COR-L47 (cell line): ENCODE measurements at regions not wholly inside any gene's neighbourhood (a gene's known extent, or its start where the extent isn't known, plus 50 kb on each side); places are given as distances from the start of the nearest gene placed in this dataset.
"Not testable (repeated sequence)": the region's sequence is repeated elsewhere in the genome, so short reads cannot be mapped to it uniquely, and the experiment has no call there.

ENCODE experiments used
- DNase-seq: peaks from one replicate; lab custom pipeline; 2025; lab: John Stamatoyannopoulos, UW

DNA sequence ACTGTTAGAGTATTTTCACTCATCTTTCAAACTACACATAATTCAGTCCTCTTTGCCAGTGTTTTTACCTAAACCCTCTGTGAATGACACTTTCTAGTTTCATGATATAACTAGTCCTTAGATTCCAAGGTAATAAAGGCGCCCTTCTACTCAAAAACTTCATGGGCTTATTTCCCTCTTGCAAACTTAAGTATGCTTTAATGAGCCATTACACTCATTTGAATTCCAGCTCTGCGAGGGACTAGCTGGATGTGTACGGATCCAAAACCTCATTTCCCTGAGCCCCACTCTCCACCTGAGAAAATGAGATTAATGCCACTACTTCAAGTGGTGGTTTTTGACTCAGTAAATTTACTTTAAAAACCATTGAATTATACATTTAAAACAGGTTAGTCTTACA, 141.1 kb downstream of the NDUFA12 start:
- no peak for DNase-seq

DNA sequence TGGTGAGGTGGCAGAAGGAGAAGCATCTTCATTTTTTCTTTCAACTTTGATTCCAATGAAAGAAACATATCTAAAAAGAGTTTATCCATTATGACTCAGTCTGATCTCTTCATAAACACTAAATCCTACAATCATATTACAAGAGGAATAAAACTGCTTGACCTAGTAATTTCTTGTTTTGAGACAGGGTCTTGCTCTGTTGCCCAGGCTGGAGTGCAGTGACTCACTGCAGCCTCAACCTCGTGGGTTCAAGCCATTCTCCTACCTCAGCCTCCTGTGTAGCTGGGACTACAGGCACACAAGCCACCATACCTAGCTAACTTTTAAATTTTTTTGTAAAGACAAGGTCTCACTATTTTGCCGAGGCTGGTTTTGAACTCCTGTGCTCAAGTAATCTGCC, 147.2 kb downstream of the NDUFA12 start:
- no peak for DNase-seq

- no peak for DNase-seq
Measured at GRCh38 chr12:94855853-94856252, 147.6 kb downstream of the NDUFA12 start.

GRCh38 chr12:94851396-94852028, 152.0 kb downstream of the NDUFA12 start:
- DNase-seq, result no peak

DNA sequence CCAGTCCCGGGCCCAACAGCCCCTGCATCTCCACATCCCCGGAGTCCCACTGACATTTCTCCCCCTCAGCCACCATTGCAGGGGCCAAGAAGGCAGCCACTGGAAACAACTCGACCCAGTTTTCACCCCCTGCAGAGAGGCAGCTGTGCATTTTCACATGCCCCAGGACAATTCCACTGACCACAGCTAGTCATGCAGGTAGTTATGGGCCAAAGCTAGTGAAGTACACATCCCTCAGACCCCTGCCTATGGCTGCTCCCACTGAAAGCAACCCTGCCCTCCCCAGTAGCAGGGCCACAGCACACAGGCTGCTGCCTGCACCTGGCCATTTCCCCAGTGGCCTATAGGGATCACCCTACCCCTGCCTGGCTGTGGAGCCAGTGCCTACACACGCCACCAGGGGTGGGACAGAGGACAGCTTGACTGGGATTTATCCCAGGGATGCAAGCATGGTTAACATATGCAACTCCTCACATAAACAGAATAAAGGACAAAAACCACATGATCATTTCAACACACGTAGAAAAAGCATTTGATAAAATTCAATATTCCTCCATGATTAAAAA, 154.0 kb downstream of the NDUFA12 start:
- no peak for DNase-seq

DNA sequence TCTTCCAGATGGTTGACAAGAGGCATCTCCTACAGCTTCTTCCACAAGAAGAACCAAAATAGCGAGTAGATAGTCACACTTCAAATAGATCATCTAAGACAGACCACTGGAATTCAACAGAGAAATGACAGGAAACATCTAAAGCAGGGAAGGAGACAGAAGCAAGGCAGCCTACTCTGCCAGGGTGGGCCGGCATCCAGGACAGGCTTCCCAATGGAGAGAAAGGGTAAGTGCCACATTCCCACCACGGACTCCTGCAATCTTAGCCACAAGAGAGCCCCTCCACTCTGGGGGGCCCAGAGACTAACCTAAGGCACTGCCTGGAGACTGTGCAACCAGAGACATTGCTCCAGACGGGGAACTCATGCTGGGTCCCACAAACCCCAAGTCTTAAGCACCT, 154.5 kb downstream of the NDUFA12 start:
- DNase-seq, result no peak

DNA sequence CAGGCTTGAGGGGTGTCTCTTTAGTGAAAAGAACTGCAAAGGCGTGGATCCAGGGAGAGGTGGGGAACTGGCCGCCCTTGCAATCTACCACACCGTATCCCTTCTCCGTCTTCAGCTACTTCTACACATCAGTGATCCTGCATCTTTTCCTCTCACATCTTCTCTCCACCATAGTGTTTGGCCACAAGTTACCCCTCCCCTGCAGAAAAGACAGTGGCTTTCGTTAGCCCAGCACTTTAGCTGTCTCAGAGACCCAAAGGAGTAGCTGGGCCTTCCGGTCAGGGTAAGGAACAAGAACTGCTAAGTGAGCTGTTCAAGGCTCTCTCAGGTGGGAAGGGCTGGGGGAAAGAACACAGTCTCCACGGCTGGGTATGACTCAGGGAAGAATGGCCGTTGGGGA, 158.4 kb downstream of the NDUFA12 start:
- DNase-seq, result no peak

- DNase-seq, result no peak
Measured at GRCh38 chr12:94844452-94844851, 159.0 kb downstream of the NDUFA12 start.

- no peak for DNase-seq
Measured at GRCh38 chr12:94841904-94842610, 161.4 kb downstream of the NDUFA12 start.

DNA sequence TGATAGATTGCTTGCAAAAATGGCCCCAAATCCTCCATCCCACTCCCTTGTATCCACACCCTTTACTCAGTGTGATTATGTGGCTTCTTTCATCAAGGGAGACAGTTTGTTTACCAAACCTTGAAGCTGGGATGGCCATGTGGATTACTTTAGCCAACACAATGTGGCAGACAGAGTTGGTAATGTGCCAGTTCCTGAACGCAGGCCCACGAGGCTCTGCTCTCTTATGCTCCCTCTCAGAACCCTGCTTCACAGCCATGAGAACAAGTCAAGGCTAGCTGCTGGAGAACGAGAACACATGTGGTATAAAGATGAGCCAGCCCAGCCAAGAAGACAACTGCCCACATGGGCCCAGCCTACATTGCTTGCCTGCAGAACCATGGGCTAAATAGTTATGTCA, 162.3 kb downstream of the NDUFA12 start:
- DNase-seq, result peak; percentile 44

DNA sequence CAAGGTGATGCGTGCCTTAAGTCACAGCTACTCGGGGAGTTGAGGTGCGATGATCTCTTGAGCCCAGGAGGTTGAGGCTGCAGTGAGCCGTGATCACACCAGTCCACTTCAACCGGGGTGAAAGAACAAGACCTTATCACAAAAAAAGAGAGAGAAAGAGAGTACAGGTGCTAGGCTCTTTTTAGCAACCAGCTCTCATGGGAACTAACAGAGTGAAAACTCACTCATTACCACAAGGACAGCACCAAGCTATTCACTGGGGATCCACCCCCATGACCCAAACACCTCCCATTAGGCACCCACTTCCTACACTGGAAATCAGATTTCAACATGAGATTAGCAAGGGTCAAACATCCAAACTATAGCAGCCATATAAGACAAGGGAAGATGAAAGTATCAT, 164.2 kb downstream of the NDUFA12 start:
- no peak for DNase-seq

GRCh38 chr12:94836952-94837670, 166.4 kb downstream of the NDUFA12 start:
- DNase-seq, result not testable (repeated sequence)

DNA sequence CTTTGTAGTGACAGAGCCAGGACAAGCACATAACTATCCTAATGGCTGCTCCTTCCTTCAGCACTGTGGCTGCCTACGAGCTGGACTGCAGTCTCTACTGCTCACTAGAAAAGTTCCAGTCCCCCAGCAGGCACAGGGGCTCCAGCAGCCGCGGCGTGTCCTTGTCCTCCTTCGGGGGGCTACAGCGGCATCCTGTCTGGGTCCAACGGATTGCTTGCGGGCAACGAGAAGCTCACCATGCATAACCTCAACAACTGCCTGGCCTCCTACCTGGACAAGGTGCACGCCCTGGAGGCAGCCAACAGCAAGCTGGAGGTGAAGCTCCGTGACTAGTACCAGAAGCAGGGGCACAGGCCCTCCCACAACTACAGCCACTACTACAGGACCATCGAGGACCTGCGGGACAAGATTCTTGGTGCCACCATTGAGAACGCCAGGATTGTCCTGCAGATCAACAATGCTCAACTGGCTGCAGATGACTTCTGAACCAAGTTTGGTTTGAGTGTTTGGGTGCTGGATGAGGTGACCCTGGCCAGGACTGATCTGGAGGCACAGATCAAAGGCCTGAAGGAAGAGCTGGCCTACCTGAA, 169.4 kb downstream of the NDUFA12 start:
- DNase-seq, result no peak

DNA sequence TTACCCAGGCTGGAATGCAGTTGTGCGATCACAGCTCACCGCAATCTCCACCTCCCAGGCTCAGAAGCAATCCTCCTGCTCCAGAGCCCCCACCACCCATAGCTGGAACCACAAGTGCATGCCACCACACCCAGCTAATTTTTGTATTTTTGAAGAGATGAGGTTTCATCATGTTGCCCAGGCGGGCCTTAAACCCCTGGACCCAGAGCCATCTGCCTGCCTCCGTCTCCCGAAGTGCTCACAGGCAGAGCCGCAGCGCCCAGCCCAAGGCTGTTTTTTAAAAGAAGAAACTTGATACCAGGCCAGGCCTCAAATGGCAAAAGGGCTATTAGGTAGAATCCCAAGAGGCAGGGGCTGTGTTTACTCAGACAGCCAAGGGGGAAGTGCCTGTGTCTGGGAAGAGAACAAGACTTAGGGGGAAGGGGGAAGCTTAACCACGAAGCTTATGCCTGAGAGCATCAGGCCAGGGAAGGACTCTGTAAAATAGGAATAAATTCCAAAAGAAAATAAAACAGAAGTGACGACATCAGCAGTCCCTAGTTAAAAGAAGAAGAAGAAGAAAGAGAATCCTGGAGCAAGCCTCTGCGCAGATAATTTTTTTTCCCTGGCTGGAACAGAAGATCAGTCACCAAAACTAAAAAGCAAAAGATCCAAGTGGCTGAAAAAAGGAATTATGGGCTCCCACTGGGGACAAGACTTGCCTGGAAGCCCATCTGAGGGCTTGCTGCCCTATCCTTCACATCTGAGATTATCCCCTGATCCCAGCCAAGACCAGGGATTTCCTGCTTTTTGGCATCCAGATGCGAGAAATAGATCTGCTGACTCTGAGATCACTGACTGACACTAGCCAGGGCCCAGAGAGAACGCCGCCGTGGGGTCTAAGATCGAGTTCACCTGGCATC, 170.5 kb downstream of the NDUFA12 start:
- no peak for DNase-seq

GRCh38 chr12:94832105-94832504, 171.4 kb downstream of the NDUFA12 start:
- no peak for DNase-seq

DNA sequence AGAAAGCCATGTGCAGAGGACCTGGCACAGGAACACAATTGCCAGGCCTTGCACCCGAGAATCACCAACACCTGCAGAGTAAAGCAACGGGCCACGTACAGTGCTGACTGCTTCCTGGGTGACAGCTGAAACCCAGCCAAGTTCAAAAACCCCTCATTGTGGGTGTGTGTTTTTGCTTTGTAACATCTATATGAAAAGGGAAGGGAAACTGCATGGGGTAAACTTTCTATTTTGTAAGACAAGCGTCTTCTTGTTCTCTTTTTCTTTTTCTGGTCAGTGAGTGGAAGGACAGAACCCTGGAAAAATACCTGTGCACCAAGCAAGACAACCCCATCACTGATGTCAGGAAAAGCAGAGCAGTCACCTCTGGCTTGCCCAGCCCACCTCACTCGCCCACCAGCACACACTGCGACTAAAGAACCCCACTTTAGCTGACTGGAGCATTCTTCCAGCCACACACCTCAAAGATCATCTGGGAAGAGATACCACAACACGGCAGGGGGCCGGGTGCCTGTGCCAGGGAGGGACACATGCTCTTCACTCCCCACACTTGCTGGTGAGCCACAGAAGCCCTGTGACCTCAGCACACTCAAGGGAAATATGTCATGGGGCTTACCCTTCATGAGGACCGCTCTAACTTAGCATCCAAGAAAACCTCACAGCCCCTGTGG, 172.3 kb downstream of the NDUFA12 start:
- DNase-seq, result peak; percentile 66

DNA sequence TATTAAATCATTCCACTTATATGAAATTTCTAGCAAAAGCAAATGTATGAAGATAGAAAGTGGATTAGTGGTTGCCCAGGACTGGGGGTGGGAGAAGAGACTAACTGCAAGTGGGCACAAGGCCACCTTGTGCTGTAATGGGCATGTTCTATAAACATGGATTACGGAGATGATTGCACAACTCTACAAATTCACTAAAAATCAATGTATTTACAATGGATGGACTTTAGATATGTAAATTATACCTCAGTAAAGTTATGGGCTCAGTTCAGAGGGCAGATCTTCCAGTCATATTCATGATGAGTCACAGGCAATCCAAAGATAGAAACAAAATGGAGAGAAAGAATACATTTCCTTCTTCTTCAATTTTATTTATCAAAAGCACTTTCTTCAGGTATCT, 173.9 kb downstream of the NDUFA12 start:
- DNase-seq, result no peak

GRCh38 chr12:94819011-94819410, 168.7 kb upstream of the TMCC3 start:
- DNase-seq, result no peak

DNA sequence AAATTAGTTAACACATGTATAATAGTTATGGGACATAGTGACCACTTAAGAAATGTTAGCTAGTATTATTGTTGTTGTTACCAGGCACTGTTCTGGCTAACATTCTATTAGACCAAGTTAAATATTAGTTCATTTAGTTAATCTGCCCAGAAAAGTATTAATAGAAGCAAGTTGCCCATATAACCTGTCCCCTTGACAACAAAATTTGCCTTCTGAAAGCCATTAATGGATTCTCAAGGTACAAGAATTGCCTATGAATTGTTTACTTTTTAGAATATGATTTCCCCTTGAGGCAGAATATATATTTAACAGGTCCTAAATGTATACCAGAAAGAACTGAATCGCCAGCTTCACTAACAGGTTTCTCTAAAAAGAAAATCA, 167.3 kb upstream of the TMCC3 start:
- DNase-seq, result no peak

- not testable (repeated sequence) for DNase-seq
Measured at GRCh38 chr12:94817201-94817600, 166.8 kb upstream of the TMCC3 start.

DNA sequence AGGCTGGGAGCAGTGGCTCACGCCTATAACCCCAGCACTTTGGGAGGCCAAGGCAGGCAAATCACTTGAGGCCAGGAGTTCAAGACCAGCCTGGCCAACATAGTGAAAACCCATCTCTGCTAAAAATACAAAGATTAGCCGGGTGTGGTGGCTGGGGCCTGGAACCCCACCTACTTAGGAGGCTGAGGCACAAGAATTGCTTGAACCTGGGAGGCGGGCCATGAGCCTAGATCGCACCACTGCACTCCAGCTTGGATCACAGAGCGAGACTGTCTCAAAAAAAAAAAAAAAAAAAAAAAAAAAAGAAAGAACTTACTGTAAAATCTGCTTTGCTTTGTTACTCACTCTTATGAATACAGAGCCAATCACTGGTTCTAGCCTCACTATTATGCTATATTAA, 166.4 kb upstream of the TMCC3 start:
- not testable (repeated sequence) for DNase-seq
